GM12878 (cell line): ENCODE measurements at regions not wholly inside any gene's neighbourhood (a gene's known extent, or its start where the extent isn't known, plus 50 kb on each side); places are given as distances from the start of the nearest gene placed in this dataset.

Experiments
- ATAC-seq: fragments of 200-7000 bp; cut with Tn5 transposase; 3 replicates; pipeline ENCODE4 v1.9.1; 2020; ENCODE audit warnings: mild to moderate bottlenecking, moderate library complexity
- BruUV-seq: library from RNA; stranded (reverse); fragments of 400-500 nt; replicated peaks from 2 replicates; lab custom pipeline; 2021; lab: Mats Ljungman, UMichigan
- CTCF ChIA-PET: fragments of 300-600 bp; sonication (Branson Sonifier 250); formaldehyde crosslinking; extraction: SDS; loops from one replicate; lab custom pipeline; 2021; ENCODE audit warnings: inconsistent platforms; lab: Yijun Ruan, JAX
- POLR2A ChIA-PET: fragments of 350-600 bp; formaldehyde crosslinking; extraction: SDS; loops from one replicate; lab custom pipeline; 2021; ENCODE audit warnings: inconsistent platforms; lab: Charles Lee
- RAD21 ChIA-PET: fragments of 300-600 bp; sonication (Branson Sonifier 250); formaldehyde crosslinking; loops from one replicate; lab custom pipeline; 2023; ENCODE audit warnings: antibody characterized with exemption; ENCODE audit not compliant: unreplicated experiment; lab: Charles Lee
- SMC1A ChIA-PET: fragments of 300-600 bp; sonication (Branson Sonifier 250); formaldehyde crosslinking; loops from one replicate; lab custom pipeline; 2023; ENCODE audit not compliant: unreplicated experiment, uncharacterized antibody; lab: Charles Lee
- DNase-seq: peaks from one replicate; pipeline ENCODE4 v3.0.0-alpha.2; 2011; ENCODE audit warnings: low read depth, low spot score
- FAIRE-seq: peaks from 3 replicates; lab custom pipeline; 2011; peaks lifted over from hg19 to GRCh38; lab: Jason Lieb, UNC
- H2AFZ ChIP-seq: 2 replicates; pipeline ENCODE4 v1.6.0; 2011; ENCODE audit warnings: low read depth, low read length, control low read depth; ENCODE audit not compliant: control insufficient read depth
- H3K27ac ChIP-seq: 2 replicates; pipeline ENCODE4 v1.5.1; 2011; ENCODE audit warnings: control low read depth; ENCODE audit not compliant: control insufficient read depth, insufficient read depth
- H3K27me3 ChIP-seq, 2 experiments: replicated peaks in 1 of 2; 2 replicates each; pipeline versions ENCODE4 v1.6.0 to v1.6.1; 2011; ENCODE audit warnings: low read length in 1 of 2; ENCODE audit not compliant: control insufficient read depth in 2 of 2, insufficient read depth in 2 of 2
- H3K36me3 ChIP-seq, 2 experiments: 2 replicates each; pipeline ENCODE4 v1.5.1; 2011; ENCODE audit warnings: low read length in 1 of 2; ENCODE audit not compliant: control insufficient read depth in 2 of 2, insufficient read depth in 2 of 2
- H3K4me1 ChIP-seq: 2 replicates; pipeline ENCODE4 v1.6.1; 2011; ENCODE audit warnings: mild to moderate bottlenecking, low read length, moderate library complexity, mixed read lengths; ENCODE audit not compliant: control insufficient read depth, insufficient read depth
- H3K4me2 ChIP-seq: 2 replicates; pipeline ENCODE4 v1.6.0; 2011; ENCODE audit warnings: control low read depth; ENCODE audit not compliant: control insufficient read depth, insufficient read depth
- H3K4me3 ChIP-seq: fragments of 200-600 bp; sonication (generic); 2 replicates; pipeline ENCODE4 v1.5.1; 2016
- H3K79me2 ChIP-seq: 2 replicates; pipeline ENCODE4 v1.6.0; 2011; ENCODE audit warnings: low read length; ENCODE audit not compliant: control insufficient read depth, insufficient read depth
- H3K9ac ChIP-seq: 2 replicates; pipeline ENCODE4 v1.8.0; 2011; ENCODE audit warnings: low read length, control low read depth, mixed read lengths; ENCODE audit not compliant: control insufficient read depth, insufficient read depth
- H3K9me3 ChIP-seq: replicated peaks from 3 replicates; pipeline ENCODE4 v1.5.1; 2011; ENCODE audit warnings: mild to moderate bottlenecking, low read length; ENCODE audit not compliant: control insufficient read depth, insufficient read depth
- H4K20me1 ChIP-seq: 2 replicates; pipeline ENCODE4 v1.6.0; 2011; ENCODE audit not compliant: control insufficient read depth, insufficient read depth
- CBX3 ChIP-seq: fragments of 200-600 bp; sonication (generic); IDR thresholded peaks from 2 replicates; pipeline ENCODE4 v1.6.1; 2016; ENCODE audit warnings: low read depth, borderline replicate concordance
- CBX5 ChIP-seq: sonication (generic); IDR thresholded peaks from 2 replicates; pipeline ENCODE4 v1.6.1; 2016; ENCODE audit warnings: low read depth, moderate library complexity, mild to moderate bottlenecking, inconsistent platforms
- CREB1 ChIP-seq: IDR thresholded peaks from 2 replicates; pipeline ENCODE4 v1.6.1; 2012; ENCODE audit warnings: low read depth, mild to moderate bottlenecking, inconsistent platforms
- KDM1A ChIP-seq: fragments of 200-600 bp; sonication (generic); IDR thresholded peaks from 2 replicates; pipeline ENCODE4 v1.6.1; 2016; ENCODE audit warnings: borderline replicate concordance
- NBN ChIP-seq: fragments of 450-650 bp; IDR thresholded peaks from 2 replicates; pipeline ENCODE4 v1.6.1; 2016
- NRF1 ChIP-seq: conservative IDR thresholded peaks from 2 replicates; pipeline ENCODE4 v1.6.1; 2011; ENCODE audit warnings: mild to moderate bottlenecking, low read depth, low read length, improper control_type of control experiment
- POLR2AphosphoS5 ChIP-seq: IDR thresholded peaks from 2 replicates; pipeline ENCODE4 v1.6.1; 2011; ENCODE audit warnings: mild to moderate bottlenecking, low read length, inconsistent platforms
- PRDM15 ChIP-seq: fragments of 450-650 bp; formaldehyde crosslinking; IDR thresholded peaks from 2 replicates; pipeline ENCODE4 v1.4.0; 2020; ENCODE audit warnings: mild to moderate bottlenecking, moderate library complexity
- SIX5 ChIP-seq: IDR thresholded peaks from 2 replicates; pipeline ENCODE4 v1.6.1; 2011; ENCODE audit warnings: mild to moderate bottlenecking, low read depth, low read length, moderate library complexity; ENCODE audit not compliant: severe bottlenecking
- SMAD1 ChIP-seq: fragments of 450-650 bp; IDR thresholded peaks from 2 replicates; pipeline ENCODE4 v1.6.1; 2018; ENCODE audit warnings: mild to moderate bottlenecking, low read depth; ENCODE audit not compliant: partially characterized antibody
- SREBF2 ChIP-seq: IDR thresholded peaks from 2 replicates; pipeline ENCODE4 v1.6.1; 2012; ENCODE audit warnings: mild to moderate bottlenecking, low read length
- WRNIP1 ChIP-seq: IDR thresholded peaks from 2 replicates; pipeline ENCODE4 v1.6.1; 2011; ENCODE audit warnings: low read depth, low read length, improper control_type of control experiment, borderline replicate concordance
- WGBS: methylation state at CpG from one replicate; pipeline ENCODE4 v1.1.6; 2016; ENCODE audit warnings: low lambda C conversion rate; ENCODE audit not compliant: insufficient replicate concordance, insufficient coverage; ENCODE audit errors: missing lambda C conversion rate; 5-methylcytosine and 5-hydroxymethylcytosine counted together
- in situ Hi-C: fragments of 300-500 bp; cut with MboI; formaldehyde crosslinking; loops from 9 replicates; pipeline ENCODE4 v1.14.3; 2018; ENCODE audit warnings: mixed read lengths
- intact Hi-C: fragments of 100-400 bp; cut with micrococcal nuclease; formaldehyde crosslinking; loops from one replicate; pipeline ENCODE4 v1.14.2; 2022; ENCODE audit not compliant: unreplicated experiment

GRCh38 chr12:67892259-67893021, 96.8 kb upstream of the IFNG-AS1 start:
- H3K4me2 ChIP-seq: no peak overlapping the region
- FAIRE-seq (no peak), ATAC-seq (no peak), DNase-seq (no peak)
- POLR2A ChIA-PET: no interaction called here
- no TSS peak for BruUV-seq
- no peak overlapping the region for H3K9ac ChIP-seq
- H3K4me1 ChIP-seq: no peaks in the 10 kb centered on the region
- no peak overlapping the region for H3K4me3 ChIP-seq
- intact Hi-C loops (no loop called here), in situ Hi-C loops (no loop called here)
- no peak overlapping the region for H3K27ac ChIP-seq
- no peaks in the 10 kb centered on the region for H3K36me3 ChIP-seq
- H2AFZ ChIP-seq: no peak overlapping the region
- RAD21 ChIA-PET: no interaction called here
- CTCF ChIA-PET: interaction anchor here (1.0 kb wide), 1 partner anchor 50 kb away, joined by 5 read pairs; no protein-coding TSS in a partner anchor
- H3K79me2 ChIP-seq: no peaks in the 10 kb centered on the region
- WGBS: 20% methylated on average over 4 of the region's 4 CpGs
- H3K9me3 ChIP-seq: no peaks in the 10 kb centered on the region
- peaks cover 0 to 2% of the 10 kb centered on the region in 2 experiments; a peak in 1 of 4 replicates for H3K27me3 ChIP-seq
- SMC1A ChIA-PET: no interaction called here
- H4K20me1 ChIP-seq: no peaks in the 10 kb centered on the region
- TF ChIP-seq WRNIP1: no peak
- no peak for TF ChIP-seq NRF1
- TF ChIP-seq NBN: no peak
- no peak for TF ChIP-seq SREBF2
- TF ChIP-seq CREB1: no peak
- no peak for TF ChIP-seq SMAD1
- no peak for TF ChIP-seq CBX5
- no peak for TF ChIP-seq SIX5
- no peak for TF ChIP-seq KDM1A
- no peak for TF ChIP-seq PRDM15
- no peak for TF ChIP-seq POLR2AphosphoS5
- no peak for TF ChIP-seq CBX3
- TF ChIP-seq, all 136 proteins: peak for 0
